ENCODE measurements at regions not wholly inside any gene's neighbourhood (a gene's known extent, or its start where the extent isn't known, plus 50 kb on each side); places are given as distances from the start of the nearest gene placed in this dataset.

GRCh38 chr11:24390016-24390415, 106.8 kb upstream of the LUZP2 start:
- DNase-seq (ENCODE audit: insufficient read length, low spot score): no peak
- TF ChIP-seq CTCF (IDR thresholded peaks at IDR 0.05; ENCODE audit: insufficient read depth, missing control alignments): no peak

GRCh38 chr11:24390762-24391161, 106.1 kb upstream of the LUZP2 start:
- TF ChIP-seq CTCF (IDR thresholded peaks at IDR 0.05; ENCODE audit: insufficient read depth, missing control alignments): no peak
- FAIRE-seq: no peak
- DNase-seq (ENCODE audit: insufficient read length, low spot score): no peak

More at GRCh38 chr11:24390016-24390415, 106.8 kb upstream of the LUZP2 start:
- no peak for FAIRE-seq

- FAIRE-seq (no peak), DNase-seq (ENCODE audit: insufficient read length, low spot score) (no peak)
- TF ChIP-seq CTCF (IDR thresholded peaks at IDR 0.05; ENCODE audit: insufficient read depth, missing control alignments): no peak
These were observed 105.7 kb upstream of the LUZP2 start for GRCh38 chr11:24391167-24391566.

GRCh38 chr11:24400059-24400665, 96.7 kb upstream of the LUZP2 start:
- TF ChIP-seq CTCF (IDR thresholded peaks at IDR 0.05; ENCODE audit: insufficient read depth, missing control alignments): no peak
- FAIRE-seq (no peak), DNase-seq (ENCODE audit: insufficient read length, low spot score) (no peak)

GRCh38 chr11:24406389-24406788, 90.5 kb upstream of the LUZP2 start:
- no peak for TF ChIP-seq CTCF (IDR thresholded peaks at IDR 0.05; ENCODE audit: insufficient read depth, missing control alignments)
- FAIRE-seq (no peak), DNase-seq (ENCODE audit: insufficient read length, low spot score) (no peak)

GRCh38 chr11:24406980-24407379, 89.9 kb upstream of the LUZP2 start:
- FAIRE-seq (no peak), DNase-seq (ENCODE audit: insufficient read length, low spot score) (no peak)
- TF ChIP-seq CTCF (IDR thresholded peaks at IDR 0.05; ENCODE audit: insufficient read depth, missing control alignments): no peak

- no peak for TF ChIP-seq CTCF (IDR thresholded peaks at IDR 0.05; ENCODE audit: insufficient read depth, missing control alignments)
- no peak for DNase-seq (ENCODE audit: insufficient read length, low spot score)
- FAIRE-seq: no peak
These were observed 89.1 kb upstream of the LUZP2 start for GRCh38 chr11:24407733-24408132.

Data from D721Med (cell line).